Neural progenitor cell (in vitro differentiated cells): ENCODE measurements at regions not wholly inside any gene's neighbourhood (a gene's known extent, or its start where the extent isn't known, plus 50 kb on each side); places are given as distances from the start of the nearest gene placed in this dataset.
"Not testable (repeated sequence)": the region's sequence is repeated elsewhere in the genome, so short reads cannot be mapped to it uniquely, and the experiment has no call there.

Experiments used
- DNase-seq: peaks from one replicate; pipeline ENCODE4 v3.0.0-alpha.2; 2016; ENCODE audit warnings: low spot score
- H2AFZ ChIP-seq: fragments of 200-600 bp; sonication (generic); replicated peaks from 2 replicates; pipeline ENCODE4 v1.6.1; 2016; ENCODE audit warnings: antibody characterized with exemption
- H3F3A ChIP-seq: fragments of 200-600 bp; sonication (generic); 2 replicates; pipeline ENCODE4 v1.6.1; 2016; ENCODE audit warnings: antibody characterized with exemption, low read depth
- H3K27ac ChIP-seq: fragments of 200-600 bp; sonication (generic); 2 replicates; pipeline ENCODE4 v1.5.1; 2016; ENCODE audit warnings: mild to moderate bottlenecking
- H3K27me3 ChIP-seq: fragments of 200-600 bp; sonication (generic); 2 replicates; pipeline ENCODE4 v1.6.1; 2016; ENCODE audit warnings: mild to moderate bottlenecking, moderate library complexity
- H3K36me3 ChIP-seq: fragments of 200-600 bp; sonication (generic); 2 replicates; pipeline ENCODE4 v1.5.1; 2016
- H3K4me1 ChIP-seq: fragments of 200-600 bp; sonication (generic); 2 replicates; pipeline ENCODE4 v1.6.1; 2016; ENCODE audit warnings: mixed run types
- H3K4me2 ChIP-seq: fragments of 200-600 bp; sonication (generic); 2 replicates; pipeline ENCODE4 v1.6.1; 2016
- H3K4me3 ChIP-seq: fragments of 200-600 bp; sonication (generic); 2 replicates; pipeline ENCODE4 v1.5.1; 2016
- H3K79me2 ChIP-seq: fragments of 200-600 bp; sonication (generic); 2 replicates; pipeline ENCODE4 v1.6.1; 2016; ENCODE audit warnings: low read depth
- H3K9ac ChIP-seq: fragments of 200-600 bp; sonication (generic); 2 replicates; pipeline ENCODE4 v1.6.1; 2016
- H3K9me3 ChIP-seq: fragments of 200-600 bp; sonication (generic); 2 replicates; pipeline ENCODE4 v1.5.1; 2016; ENCODE audit warnings: low read depth
- H4K20me1 ChIP-seq: fragments of 200-600 bp; sonication (generic); 2 replicates; pipeline ENCODE4 v1.6.1; 2016; ENCODE audit warnings: low read depth
- H3K27ac Mint-ChIP-seq: 3 replicates; pipeline ENCODE4 v1.8.0; 2021; ENCODE audit warnings: mixed read lengths
- H3K27me3 Mint-ChIP-seq: 2 replicates; pipeline ENCODE4 v1.8.0; 2022; ENCODE audit warnings: low read depth, mild to moderate bottlenecking, inconsistent platforms, moderate library complexity, mixed read lengths; ENCODE audit not compliant: insufficient read depth
- H3K36me3 Mint-ChIP-seq: 3 replicates; pipeline ENCODE4 v1.8.0; 2021; ENCODE audit warnings: mixed read lengths
- H3K4me1 Mint-ChIP-seq: 3 replicates; pipeline ENCODE4 v1.8.0; 2021; ENCODE audit warnings: mixed read lengths
- H3K4me3 Mint-ChIP-seq: 3 replicates; pipeline ENCODE4 v1.8.0; 2021; ENCODE audit warnings: mild to moderate bottlenecking, moderate library complexity, mixed read lengths
- H3K9me3 Mint-ChIP-seq: 3 replicates; pipeline ENCODE4 v1.8.0; 2020; ENCODE audit warnings: mixed read lengths
- EZH2 ChIP-seq: fragments of 200-600 bp; sonication (generic); IDR thresholded peaks from 2 replicates; pipeline ENCODE4 v1.6.1; 2017; ENCODE audit warnings: antibody characterized with exemption, mild to moderate bottlenecking, moderate library complexity
- EZH2phosphoT487 ChIP-seq: fragments of 200-600 bp; sonication (generic); IDR thresholded peaks from 2 replicates; pipeline ENCODE4 v1.6.1; 2017; ENCODE audit warnings: antibody characterized with exemption
- TF ChIP-seq, protein P1 (sequence below): fragments of 200-600 bp; sonication (generic); IDR thresholded peaks from 2 replicates; pipeline ENCODE4 v1.5.1; 2017; ENCODE audit warnings: antibody characterized with exemption, mild to moderate bottlenecking

DNA sequence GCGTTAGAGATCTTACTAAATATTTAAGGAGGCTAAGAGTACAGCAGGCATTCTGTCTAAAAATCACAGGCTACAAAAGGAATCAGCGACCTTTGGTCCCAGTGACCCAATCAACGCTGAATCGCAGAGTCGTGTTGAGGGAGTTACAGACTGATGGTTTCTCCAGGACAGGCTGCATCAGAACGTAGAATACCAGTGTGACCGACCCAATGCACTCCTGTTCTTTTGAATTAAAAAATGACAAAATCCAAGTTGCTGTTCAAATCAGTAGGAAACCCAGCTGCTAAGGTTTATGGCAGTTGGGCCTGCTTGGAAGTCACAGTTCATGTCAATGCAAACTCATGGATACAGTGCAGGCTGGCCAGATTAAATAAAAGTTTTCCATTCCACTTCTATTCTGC lies 155.8 kb upstream of the AFDN start:
- Histone ChIP-seq H3K9ac (no peak overlapping the region), H3K79me2 (no peaks in the 10 kb centered on the region), H2AFZ (no peak overlapping the region), H3K4me2 (no peak overlapping the region), H3F3A (no peaks in the 10 kb centered on the region), H4K20me1 (no peaks in the 10 kb centered on the region), H3K27ac (no peak overlapping the region), H3K36me3 (no peaks in the 10 kb centered on the region), H3K27me3 (no peaks in the 10 kb centered on the region), H3K4me1 (peaks cover 21% of the 10 kb centered on the region), H3K9me3 (no peaks in the 10 kb centered on the region), H3K4me3 (no peak overlapping the region)
- Mint-ChIP-seq H3K9me3 (peaks cover 20% of the 10 kb centered on the region), H3K27me3 (peaks cover 23% of the 10 kb centered on the region), H3K27ac (peak overlapping the region; percentile 93), H3K4me1 (peaks cover 61% of the 10 kb centered on the region), H3K36me3 (peaks cover 5% of the 10 kb centered on the region), H3K4me3 (no peak overlapping the region)
- DNase-seq: no peak
- TF ChIP-seq, protein P1, sequence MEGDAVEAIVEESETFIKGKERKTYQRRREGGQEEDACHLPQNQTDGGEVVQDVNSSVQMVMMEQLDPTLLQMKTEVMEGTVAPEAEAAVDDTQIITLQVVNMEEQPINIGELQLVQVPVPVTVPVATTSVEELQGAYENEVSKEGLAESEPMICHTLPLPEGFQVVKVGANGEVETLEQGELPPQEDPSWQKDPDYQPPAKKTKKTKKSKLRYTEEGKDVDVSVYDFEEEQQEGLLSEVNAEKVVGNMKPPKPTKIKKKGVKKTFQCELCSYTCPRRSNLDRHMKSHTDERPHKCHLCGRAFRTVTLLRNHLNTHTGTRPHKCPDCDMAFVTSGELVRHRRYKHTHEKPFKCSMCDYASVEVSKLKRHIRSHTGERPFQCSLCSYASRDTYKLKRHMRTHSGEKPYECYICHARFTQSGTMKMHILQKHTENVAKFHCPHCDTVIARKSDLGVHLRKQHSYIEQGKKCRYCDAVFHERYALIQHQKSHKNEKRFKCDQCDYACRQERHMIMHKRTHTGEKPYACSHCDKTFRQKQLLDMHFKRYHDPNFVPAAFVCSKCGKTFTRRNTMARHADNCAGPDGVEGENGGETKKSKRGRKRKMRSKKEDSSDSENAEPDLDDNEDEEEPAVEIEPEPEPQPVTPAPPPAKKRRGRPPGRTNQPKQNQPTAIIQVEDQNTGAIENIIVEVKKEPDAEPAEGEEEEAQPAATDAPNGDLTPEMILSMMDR: no peak
- TF ChIP-seq EZH2: no peak
- no peak for TF ChIP-seq EZH2phosphoT487

DNA sequence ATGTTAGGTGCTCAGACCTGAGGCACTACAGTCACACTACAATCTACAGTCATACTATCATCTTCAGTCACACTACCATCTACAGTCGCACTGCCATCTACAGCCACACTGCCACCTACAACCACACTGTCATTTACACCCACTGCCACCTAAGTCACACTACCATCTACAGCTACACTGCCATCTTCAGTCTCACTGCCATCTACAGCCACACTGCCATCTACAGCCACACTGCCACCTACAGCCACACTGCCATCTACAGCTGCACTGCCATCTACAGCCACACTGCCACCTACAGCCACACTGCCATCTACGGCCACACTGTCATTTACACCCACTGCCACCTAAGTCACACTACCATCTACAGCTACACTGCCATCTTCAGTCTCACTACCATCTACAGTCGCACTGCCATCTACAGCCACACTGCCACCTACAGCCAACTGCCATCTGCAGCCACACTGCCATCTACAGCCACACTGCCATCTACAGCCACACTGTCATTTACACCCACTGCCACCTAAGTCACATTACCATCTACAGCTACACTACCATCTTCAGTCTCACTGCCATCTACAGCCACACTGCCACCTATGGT lies 155.2 kb upstream of the AFDN start:
- not testable (repeated sequence) for H3K27me3 ChIP-seq, H2AFZ ChIP-seq, H3K9me3 ChIP-seq, H3K4me3 Mint-ChIP-seq, H4K20me1 ChIP-seq, H3K36me3 ChIP-seq, DNase-seq, H3K79me2 ChIP-seq, H3F3A ChIP-seq, H3K27ac ChIP-seq, H3K4me2 ChIP-seq, H3K4me3 ChIP-seq, H3K36me3 Mint-ChIP-seq, H3K9ac ChIP-seq
- H3K4me1 ChIP-seq: peaks cover 21% of the 10 kb centered on the region
- Mint-ChIP-seq H3K27ac (peak overlapping the region; percentile 70), H3K27me3 (peaks cover 22% of the 10 kb centered on the region), H3K4me1 (peaks cover 61% of the 10 kb centered on the region), H3K9me3 (peaks cover 20% of the 10 kb centered on the region)

DNA sequence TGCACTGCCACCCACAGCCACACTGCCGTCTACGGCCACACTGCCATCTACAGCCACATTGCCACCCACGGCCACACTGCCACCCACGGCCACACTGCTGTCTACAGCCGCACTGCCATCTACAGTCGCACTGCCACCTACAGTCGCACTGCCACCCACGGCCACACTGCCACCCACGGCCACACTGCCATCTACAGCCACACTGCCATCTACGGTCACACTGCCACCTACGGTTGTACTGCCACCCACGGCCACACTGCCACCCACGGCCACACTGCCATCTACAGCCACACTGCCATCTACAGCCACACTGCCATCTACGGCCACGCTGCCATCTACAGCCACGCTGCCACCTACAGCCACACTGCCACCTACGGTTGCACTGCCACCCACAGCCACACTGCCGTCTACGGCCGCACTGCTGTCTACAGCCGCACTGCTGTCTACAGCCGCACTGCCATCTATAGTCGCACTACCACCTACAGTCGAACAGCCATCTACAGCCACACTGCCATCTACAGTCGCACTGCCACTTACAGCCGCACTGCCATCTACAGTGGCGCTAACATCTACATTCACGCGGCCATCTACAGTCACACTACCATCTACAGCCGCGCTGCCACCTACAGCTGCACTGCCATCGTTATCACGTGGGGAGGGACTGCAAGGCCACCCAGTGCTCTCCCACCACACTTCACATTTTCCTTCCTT lies 154.6 kb upstream of the AFDN start:
- Histone ChIP-seq H4K20me1 (no peaks in the 10 kb centered on the region), H3K27ac (no peak overlapping the region), H3K36me3 (no peaks in the 10 kb centered on the region), H3K4me3 (no peak overlapping the region), H3K79me2 (no peaks in the 10 kb centered on the region), H2AFZ (no peak overlapping the region), H3K9ac (no peak overlapping the region), H3K4me1 (peaks cover 25% of the 10 kb centered on the region), H3F3A (peaks cover 4% of the 10 kb centered on the region), H3K4me2 (no peak overlapping the region), H3K9me3 (no peaks in the 10 kb centered on the region), H3K27me3 (no peaks in the 10 kb centered on the region)
- peaks cover 20% of the 10 kb centered on the region for H3K9me3 Mint-ChIP-seq
- peak overlapping the region; percentile 44 for H3K27ac Mint-ChIP-seq
- peak overlapping the region; percentile 7 for H3K4me3 Mint-ChIP-seq
- H3K27me3 Mint-ChIP-seq: peaks cover 22% of the 10 kb centered on the region
- DNase-seq: no peak
- peaks cover 5% of the 10 kb centered on the region for H3K36me3 Mint-ChIP-seq
- TF ChIP-seq EZH2 (no peak), EZH2phosphoT487 (no peak)
- TF ChIP-seq, protein P1: no peak
- peaks cover 61% of the 10 kb centered on the region for H3K4me1 Mint-ChIP-seq

DNA sequence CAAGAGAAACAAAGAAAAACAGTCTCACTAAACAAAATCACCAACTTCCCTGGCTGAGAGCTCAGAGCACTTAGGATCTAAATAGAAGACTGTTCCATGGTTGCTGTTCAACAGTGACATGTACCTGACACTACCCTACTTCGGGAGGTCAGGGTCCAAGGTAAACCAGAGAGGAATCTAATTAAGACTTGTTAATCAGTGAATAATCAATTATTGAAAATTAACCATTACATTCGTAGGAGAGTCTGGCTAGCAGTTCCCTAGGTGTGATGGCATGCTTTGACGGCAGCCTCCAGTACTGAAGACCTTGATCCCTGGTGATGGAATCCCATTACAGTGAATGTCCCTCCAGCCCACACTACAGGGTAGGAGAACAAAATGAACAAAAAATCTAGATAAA lies 154.0 kb upstream of the AFDN start:
- Mint-ChIP-seq H3K4me3 (peak overlapping the region; percentile 7), H3K9me3 (peaks cover 20% of the 10 kb centered on the region), H3K27ac (peak overlapping the region; percentile 27), H3K4me1 (peaks cover 63% of the 10 kb centered on the region), H3K36me3 (peaks cover 5% of the 10 kb centered on the region), H3K27me3 (peaks cover 26% of the 10 kb centered on the region)
- Histone ChIP-seq H2AFZ (no peak overlapping the region), H3K4me3 (no peak overlapping the region), H3K27me3 (no peaks in the 10 kb centered on the region), H3K4me2 (no peak overlapping the region), H3K36me3 (no peaks in the 10 kb centered on the region), H3K4me1 (peaks cover 29% of the 10 kb centered on the region), H3F3A (peaks cover 10% of the 10 kb centered on the region), H3K27ac (no peak overlapping the region), H3K9ac (no peak overlapping the region), H4K20me1 (no peaks in the 10 kb centered on the region), H3K9me3 (no peaks in the 10 kb centered on the region), H3K79me2 (no peaks in the 10 kb centered on the region)
- no peak for TF ChIP-seq EZH2phosphoT487
- DNase-seq: no peak
